GM21526 (cell line): ENCODE measurements at regions not wholly inside any gene's neighbourhood (a gene's known extent, or its start where the extent isn't known, plus 50 kb on each side); places are given as distances from the start of the nearest gene placed in this dataset.

Source experiments
- ATAC-seq: cut with Tn5 transposase; IDR thresholded peaks from one replicate; pipeline ENCODE4 v1.9.1; 2021; ENCODE audit warnings: moderate library complexity; ENCODE audit not compliant: unreplicated experiment, low FRiP score

DNA sequence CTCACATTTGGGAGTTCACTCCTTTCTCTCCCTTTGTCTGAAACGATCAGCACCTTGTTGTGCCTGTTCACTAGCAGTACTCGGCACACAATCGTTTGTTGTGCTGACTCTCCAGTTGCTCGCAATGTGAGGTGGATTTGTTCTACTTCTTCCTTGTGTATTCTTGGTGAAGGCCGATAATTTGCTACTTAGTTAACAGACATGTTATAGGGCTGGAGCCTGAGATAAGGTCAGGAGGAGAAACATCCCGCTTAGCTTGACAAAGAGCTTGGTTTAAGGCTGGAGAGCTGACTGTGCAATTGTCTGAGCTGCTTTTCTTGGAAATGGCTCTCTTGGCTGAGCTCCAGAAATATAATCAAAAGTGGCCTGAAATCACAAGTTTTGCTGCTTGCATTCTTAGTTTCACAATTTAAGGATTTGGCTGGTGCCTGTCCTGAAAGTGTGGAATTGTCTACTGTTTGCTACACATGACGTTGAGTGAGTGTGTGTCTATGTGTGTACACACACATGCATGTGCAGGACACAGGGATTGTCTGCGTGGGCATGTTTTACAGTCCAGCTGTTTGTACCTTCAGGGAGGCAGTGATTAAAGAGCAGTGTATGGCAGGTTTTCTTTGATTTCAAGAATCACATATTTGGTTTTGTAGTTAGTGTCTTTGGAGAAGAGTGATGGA lies 77.7 kb downstream of the ARF6 start:
- peak; percentile 13 for ATAC-seq

- peak; percentile 90 for ATAC-seq
Observed at GRCh38 chr14:49971156-49972130, 78.6 kb downstream of the ARF6 start.

DNA sequence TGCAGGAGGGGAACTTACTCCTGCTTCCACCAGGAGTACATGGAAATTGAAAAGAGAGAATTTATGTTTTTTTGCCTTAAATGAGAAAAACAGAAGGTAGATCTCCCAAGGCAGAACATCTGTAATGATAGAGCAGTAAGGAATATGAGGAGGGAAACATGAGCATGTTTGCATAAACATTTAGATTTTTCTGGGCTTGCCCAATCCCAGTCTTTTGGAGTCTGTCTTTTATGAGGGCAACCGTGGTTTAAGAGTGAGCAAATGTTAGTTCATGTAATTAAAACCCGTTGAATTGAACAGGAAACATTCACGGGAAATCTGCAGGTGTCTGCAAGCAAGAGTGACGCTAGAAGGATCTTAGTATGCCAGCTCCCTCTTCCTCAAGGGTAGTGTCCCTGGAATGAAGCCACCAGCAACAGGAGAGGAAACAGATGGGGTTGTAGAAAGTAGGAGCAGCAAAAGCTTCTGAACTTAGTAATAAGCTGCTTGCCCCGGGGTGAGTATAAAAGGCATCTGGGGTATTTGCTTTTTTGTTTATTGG lies 79.3 kb downstream of the ARF6 start:
- no peak for ATAC-seq

- ATAC-seq, result no peak
Observed at GRCh38 chr14:49972823-49973222, 79.9 kb downstream of the ARF6 start.

DNA sequence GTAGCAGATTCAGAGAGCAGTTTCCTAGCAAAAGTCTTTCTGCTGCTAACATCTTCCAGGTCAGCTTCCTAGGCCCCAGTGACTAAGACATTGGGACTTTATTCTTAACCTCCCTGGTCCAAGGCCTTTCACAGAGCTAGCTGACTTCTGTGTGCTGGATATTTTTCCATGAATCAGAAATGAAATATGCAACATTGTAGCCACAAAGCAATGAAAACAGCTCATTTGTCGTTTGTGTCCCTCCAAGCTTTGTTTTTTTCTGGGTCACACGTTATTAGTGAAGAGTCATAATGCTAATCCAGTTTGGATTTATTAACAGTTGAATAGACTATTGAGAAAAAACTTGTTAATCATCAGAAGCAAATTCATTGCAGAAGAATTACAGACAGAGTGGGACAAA lies 82.4 kb downstream of the ARF6 start:
- ATAC-seq, result no peak

DNA sequence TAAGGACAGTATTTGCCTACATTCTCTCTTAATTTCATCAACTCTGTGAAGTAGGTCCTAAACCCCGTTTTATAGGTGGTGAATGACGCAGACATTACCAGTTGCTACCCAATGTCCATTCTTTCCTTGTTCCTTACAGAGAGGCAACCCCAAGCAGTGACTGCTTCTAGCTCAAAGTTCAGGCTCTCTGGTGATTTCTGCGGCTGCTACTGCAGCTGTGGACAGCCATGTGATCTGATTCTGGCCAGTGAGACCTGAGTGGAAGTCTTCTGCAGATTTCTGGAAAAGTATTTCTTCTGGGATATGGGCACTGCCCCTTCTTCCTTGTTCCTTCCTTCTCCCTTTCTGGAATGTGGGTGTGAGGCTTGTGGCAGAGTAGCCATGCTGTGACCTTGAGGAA lies 82.9 kb downstream of the ARF6 start:
- no peak for ATAC-seq

DNA sequence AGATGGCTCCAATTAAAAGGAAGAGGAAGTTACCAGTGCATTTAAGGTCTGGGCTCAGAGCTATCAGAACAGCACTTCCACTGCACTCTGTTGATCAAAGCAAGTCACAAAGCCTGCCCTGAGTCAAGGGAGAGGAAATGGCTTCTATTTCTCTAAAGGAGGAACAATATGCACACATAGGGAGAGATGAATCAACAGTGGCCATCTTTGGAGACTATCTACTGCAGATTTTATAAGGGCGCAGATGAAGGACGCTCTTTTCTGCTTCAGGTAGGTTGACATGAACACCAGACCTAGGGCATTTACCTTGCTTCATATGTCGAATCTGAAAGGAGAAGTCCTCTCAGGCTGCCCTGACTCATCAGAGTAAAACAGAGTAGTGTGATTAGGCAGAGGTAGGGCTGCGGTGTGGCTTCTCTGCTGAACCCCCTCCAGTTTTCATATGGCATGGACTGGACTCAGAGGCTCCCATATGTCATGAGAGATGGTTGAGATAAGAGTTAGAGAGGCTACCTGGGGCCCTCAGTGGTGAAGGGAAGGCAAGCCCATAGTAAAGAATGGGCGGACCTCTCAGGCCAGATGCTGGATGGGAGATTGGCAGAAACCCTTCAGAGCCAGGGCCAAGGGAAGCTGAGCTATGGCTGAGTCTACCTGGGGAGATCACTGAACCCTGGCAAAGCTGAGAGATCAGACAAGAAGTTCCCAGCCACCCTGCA lies 84.4 kb downstream of the ARF6 start:
- peak; percentile 74 for ATAC-seq

DNA sequence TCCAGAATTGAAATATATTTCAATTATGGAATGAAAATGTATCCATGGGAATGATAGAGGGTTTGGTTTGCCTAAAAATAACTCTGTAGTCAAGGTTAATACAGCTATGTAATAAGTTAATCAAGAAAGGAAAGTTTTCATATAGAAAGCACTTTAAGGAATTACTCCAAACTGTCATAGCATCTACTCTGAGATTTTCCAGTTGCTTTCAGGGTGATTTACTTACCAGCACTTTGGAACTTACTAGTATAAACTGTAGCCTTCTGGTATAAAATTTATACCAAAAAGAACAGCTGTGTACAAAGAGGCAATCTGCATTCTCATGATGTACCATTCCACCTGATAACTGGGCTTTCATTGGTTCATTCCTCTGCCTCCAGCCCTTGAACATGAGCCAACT lies 87.1 kb downstream of the ARF6 start:
- ATAC-seq, result no peak

DNA sequence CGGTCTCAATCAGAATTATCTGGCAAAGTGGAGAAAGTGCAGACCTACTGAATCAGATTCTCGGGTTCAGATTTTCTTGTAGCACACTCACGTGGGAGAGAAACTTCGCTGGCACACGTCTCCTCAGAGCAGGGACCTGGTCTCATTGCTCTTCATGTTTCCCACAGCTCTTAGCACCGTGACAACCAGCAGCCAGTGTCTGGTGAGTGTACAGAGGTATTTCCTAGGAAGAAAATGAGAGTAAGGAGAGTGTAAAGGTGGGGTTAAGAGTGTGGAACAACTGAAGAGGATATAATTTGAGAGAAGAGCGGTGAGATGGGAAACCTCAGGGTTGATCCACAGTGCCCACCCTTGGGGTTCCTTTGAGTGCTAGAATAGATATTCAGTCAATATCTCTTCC lies 89.2 kb downstream of the ARF6 start:
- no peak for ATAC-seq

- no peak for ATAC-seq
Observed at GRCh38 chr14:49982501-49982951, 89.6 kb downstream of the ARF6 start.

- ATAC-seq, result no peak
Observed at GRCh38 chr14:49984424-49984823, 91.5 kb downstream of the ARF6 start.

GRCh38 chr14:49986343-49987014 lies 93.6 kb downstream of the ARF6 start:
- no peak for ATAC-seq

DNA sequence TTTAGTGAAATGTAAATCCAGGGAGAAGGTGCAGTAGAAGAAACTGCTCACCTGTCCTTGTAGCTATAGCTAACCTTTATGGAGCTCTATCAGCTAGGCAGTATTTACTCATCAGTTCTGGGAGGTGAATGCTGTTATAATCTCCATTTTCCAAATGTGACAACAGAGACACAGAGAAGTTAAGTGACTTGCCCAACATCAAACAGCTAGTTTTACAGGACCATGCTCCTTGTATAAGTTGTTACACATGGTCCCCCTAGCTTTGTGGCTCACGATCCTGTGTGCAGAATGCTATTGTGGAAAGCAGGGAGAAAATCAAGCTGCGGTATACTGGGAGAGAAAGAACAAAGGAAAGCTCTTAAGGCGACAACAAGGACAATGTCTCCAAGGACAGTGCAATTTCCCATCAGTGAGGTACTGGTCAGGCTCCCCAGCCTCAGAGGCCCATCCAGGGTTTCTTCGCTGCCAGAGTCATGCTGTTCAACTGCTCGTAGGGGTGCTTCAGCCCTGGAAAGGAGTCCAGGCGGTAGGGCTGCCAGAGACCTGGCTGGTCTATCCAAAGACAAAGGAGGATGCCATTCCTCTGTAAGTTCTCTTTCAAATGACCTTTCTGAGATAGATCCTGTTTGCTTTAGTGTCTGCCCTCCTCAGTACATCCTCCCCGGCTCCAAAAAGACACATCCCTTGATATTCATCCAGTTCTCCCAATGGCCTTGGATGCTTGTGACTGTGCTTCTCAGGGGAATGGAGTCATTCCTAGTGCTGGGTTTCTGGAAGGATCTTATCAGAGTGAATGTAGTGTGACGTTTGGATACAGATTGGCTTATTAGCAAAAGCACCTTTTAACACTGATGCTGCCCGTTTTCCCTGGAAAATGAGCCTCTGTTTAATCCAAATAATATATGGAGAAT lies 95.5 kb downstream of the ARF6 start:
- no peak for ATAC-seq

GRCh38 chr14:49989966-49990365 lies 97.1 kb downstream of the ARF6 start:
- ATAC-seq, result no peak

DNA sequence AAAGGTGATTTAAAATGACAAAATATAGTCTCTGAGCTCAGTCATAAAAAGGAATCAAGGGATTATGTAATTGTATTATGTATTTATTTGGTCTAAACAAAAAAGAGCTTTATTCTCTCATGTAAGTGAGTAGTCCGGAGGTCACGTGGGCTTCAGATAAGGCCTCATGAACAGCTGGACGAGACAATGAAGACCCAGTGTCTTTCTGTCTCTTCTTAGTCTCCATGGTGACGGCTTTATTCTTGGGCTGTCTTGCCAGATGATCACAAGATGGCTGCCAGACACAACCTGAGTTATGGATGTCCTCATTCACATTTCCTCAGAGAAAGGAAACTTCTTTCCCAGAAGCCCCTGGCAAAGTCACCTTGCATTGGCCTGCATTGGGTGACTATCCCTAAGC lies 98.6 kb downstream of the ARF6 start:
- ATAC-seq, result no peak

GRCh38 chr14:49992036-49992435 lies 99.2 kb downstream of the ARF6 start:
- no peak for ATAC-seq

GRCh38 chr14:49992448-49992847 lies 99.6 kb downstream of the ARF6 start:
- ATAC-seq, result no peak

DNA sequence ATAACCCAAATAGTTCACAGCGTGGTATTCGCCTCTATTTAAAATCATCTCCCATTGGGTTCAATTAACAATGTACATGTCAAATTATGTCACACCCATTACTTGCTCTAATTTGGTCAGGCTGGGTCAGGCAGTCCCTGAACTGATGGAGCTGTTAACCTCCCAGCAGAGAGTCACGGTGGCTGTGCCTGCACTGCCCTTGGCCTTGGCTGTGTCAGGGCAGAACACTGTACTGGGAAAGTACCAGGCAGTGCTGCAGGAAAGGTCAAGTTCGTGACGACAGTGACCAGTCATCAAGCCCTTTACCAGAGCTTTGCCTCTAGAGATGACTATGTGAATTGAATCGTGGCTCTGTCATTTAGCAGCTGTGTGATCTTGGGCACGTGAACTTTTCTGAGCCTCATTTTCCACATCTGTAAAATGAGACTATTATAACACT lies 100.0 kb downstream of the ARF6 start:
- ATAC-seq, result no peak

- ATAC-seq, result no peak
Observed at GRCh38 chr14:49993565-49993964, 100.7 kb downstream of the ARF6 start.
